Panc1 (cell line): ENCODE measurements at regions not wholly inside any gene's neighbourhood (a gene's known extent, or its start where the extent isn't known, plus 50 kb on each side); places are given as distances from the start of the nearest gene placed in this dataset.

Experiments
- ATAC-seq: fragments of 200-7000 bp; cut with Tn5 transposase; 2 replicates; pipeline ENCODE4 v1.9.1; 2020; ENCODE audit warnings: mild to moderate bottlenecking, moderate library complexity
- BruUV-seq: library from RNA; stranded (reverse); fragments of 400-500 nt; replicated peaks from 2 replicates; lab custom pipeline; 2021; lab: Mats Ljungman, UMichigan
- CTCF ChIA-PET: fragments of 300-600 bp; sonication (Branson Sonifier 250); formaldehyde crosslinking; loops from one replicate; lab custom pipeline; 2022; ENCODE audit warnings: antibody characterized with exemption; lab: Charles Lee
- POLR2A ChIA-PET: fragments of 300-600 bp; sonication (Branson Sonifier 250); formaldehyde crosslinking; loops from one replicate; lab custom pipeline; 2022; ENCODE audit warnings: antibody characterized with exemption; lab: Charles Lee
- DNase-seq: peaks from one replicate; pipeline ENCODE4 v3.0.0-alpha.2; 2010; ENCODE audit warnings: low read depth, low spot score
- H3K27ac ChIP-seq: 2 replicates; pipeline ENCODE4 v1.5.1; 2011; ENCODE audit warnings: mild to moderate bottlenecking, low read length, inconsistent platforms
- H3K27me3 ChIP-seq: fragments of 200-500 bp; sonication (Bioruptor generic); 2 replicates; pipeline ENCODE4 v1.6.0; 2014; ENCODE audit warnings: low read length, inconsistent platforms; ENCODE audit not compliant: control insufficient read depth, insufficient read depth
- H3K36me3 ChIP-seq: fragments of 200-500 bp; sonication (Bioruptor generic); 2 replicates; pipeline ENCODE4 v1.5.1; 2014; ENCODE audit warnings: inconsistent platforms, mild to moderate bottlenecking, low read length, moderate library complexity; ENCODE audit not compliant: control insufficient read depth, insufficient read depth
- H3K4me1 ChIP-seq: 2 replicates; pipeline ENCODE4 v1.5.1; 2011; ENCODE audit warnings: inconsistent platforms, mild to moderate bottlenecking, low read length, moderate library complexity; ENCODE audit not compliant: control insufficient read depth, insufficient read depth
- H3K4me3 ChIP-seq, 2 experiments: 2 replicates each; pipeline ENCODE4 v1.5.1; 2011 to 2012; ENCODE audit warnings: low read depth in 2 of 2, low read length in 2 of 2, mild to moderate bottlenecking in 2 of 2, inconsistent platforms in 1 of 2, moderate library complexity in 1 of 2
- H3K9me3 ChIP-seq: fragments of 200-500 bp; sonication (Bioruptor generic); 2 replicates; pipeline ENCODE4 v1.5.1; 2014; ENCODE audit warnings: low read depth, mild to moderate bottlenecking, inconsistent platforms, low read length, moderate library complexity; ENCODE audit not compliant: control insufficient read depth, insufficient read depth
- CTCF ChIP-seq: fragments of 450-650 bp; IDR thresholded peaks from 2 replicates; pipeline ENCODE4 v1.5.1; 2017; ENCODE audit warnings: mild to moderate bottlenecking
- POLR2AphosphoS5 ChIP-seq: IDR thresholded peaks from 2 replicates; pipeline ENCODE4 v1.6.1; 2012; ENCODE audit warnings: mild to moderate bottlenecking, low read depth, low read length, moderate library complexity
- REST ChIP-seq, 2 experiments: IDR thresholded peaks; 2 replicates each; pipeline ENCODE4 v1.6.1; 2011 to 2012; ENCODE audit warnings: low read depth in 2 of 2, control low read depth in 1 of 2, low read length in 1 of 2, mild to moderate bottlenecking in 1 of 2, moderate library complexity in 1 of 2; ENCODE audit not compliant: insufficient read depth in 1 of 2
- SIN3A ChIP-seq: IDR thresholded peaks from 2 replicates; pipeline ENCODE4 v1.6.1; 2012; ENCODE audit warnings: low read depth, mild to moderate bottlenecking, low read length, moderate library complexity, borderline replicate concordance; ENCODE audit not compliant: insufficient read depth
- TCF7L2 ChIP-seq: IDR thresholded peaks from 2 replicates; pipeline ENCODE4 v1.6.1; 2011; ENCODE audit warnings: mild to moderate bottlenecking, low read depth, low read length, inconsistent platforms
- in situ Hi-C: cut with HindIII; loops from 2 replicates; pipeline ENCODE4 v1.10.0; 2016; ENCODE audit warnings: low sequenced_read_pairs, low pct_unique_long_range_greater_than_20kb
- intact Hi-C: fragments of 100-400 bp; cut with micrococcal nuclease; formaldehyde crosslinking; loops from one replicate; pipeline ENCODE4 v1.10.0; 2022; ENCODE audit not compliant: unreplicated experiment

GRCh38 chr6:142002825-142003405 lies 129.8 kb upstream of the GJE1 start:
- POLR2A ChIA-PET: interaction anchor here (0.6 to 0.7 kb wide), 2 partner anchors 11 to 97 kb away, joined by 3 read pairs; no protein-coding TSS in a partner anchor
- peaks cover 20% of the 10 kb centered on the region; the same call in 1 of the 2 replicates for H3K9me3 ChIP-seq
- no TSS peak for BruUV-seq
- CTCF ChIA-PET: no interaction called here
- no peaks in the 10 kb centered on the region for H3K36me3 ChIP-seq
- no peak for ATAC-seq
- no peaks in the 10 kb centered on the region for H3K27me3 ChIP-seq
- DNase-seq: no peak
- no peak overlapping the region for H3K27ac ChIP-seq
- no peaks in the 10 kb centered on the region for H3K4me1 ChIP-seq
- in situ Hi-C loops (no loop called here), intact Hi-C loops (no loop called here)
- H3K4me3 ChIP-seq: no peak overlapping the region
- TF ChIP-seq SIN3A (no peak), POLR2AphosphoS5 (no peak), REST (IDR thresholded peaks at IDR 0.05; ENCODE audit: insufficient read depth in 1 of 2, low read depth in 2 of 2, low read length in 1 of 2) (no peak), CTCF (no peak), TCF7L2 (no peak)

GRCh38 chr6:141996823-141997222 lies 135.9 kb upstream of the GJE1 start:
- ATAC-seq: no peak
- Histone ChIP-seq H3K4me3 (no peak overlapping the region), H3K27me3 (no peaks in the 10 kb centered on the region), H3K4me1 (no peaks in the 10 kb centered on the region), H3K36me3 (no peaks in the 10 kb centered on the region), H3K9me3 (peaks cover 36% of the 10 kb centered on the region; the same call in 1 of the 2 replicates), H3K27ac (no peak overlapping the region)
- BruUV-seq: no TSS peak
- intact Hi-C loops: no loop called here
- no peak for TF ChIP-seq TCF7L2
- no peak for TF ChIP-seq CTCF
- no peak for TF ChIP-seq SIN3A
- TF ChIP-seq POLR2AphosphoS5: no peak
- TF ChIP-seq REST (IDR thresholded peaks at IDR 0.05; ENCODE audit: insufficient read depth in 1 of 2, low read depth in 2 of 2, low read length in 1 of 2): no peak
- ChIA-PET POLR2A (no interaction called here), CTCF (no interaction called here)
- DNase-seq: no peak
- in situ Hi-C loops: no loop called here
